Neural progenitor cell (in vitro differentiated cells): ENCODE measurements at regions not wholly inside any gene's neighbourhood (a gene's known extent, or its start where the extent isn't known, plus 50 kb on each side); places are given as distances from the start of the nearest gene placed in this dataset.

Experiments used
- DNase-seq: peaks from one replicate; pipeline ENCODE4 v3.0.0-alpha.2; 2016; ENCODE audit warnings: low spot score
- H2AFZ ChIP-seq: fragments of 200-600 bp; sonication (generic); replicated peaks from 2 replicates; pipeline ENCODE4 v1.6.1; 2016; ENCODE audit warnings: antibody characterized with exemption
- H3F3A ChIP-seq: fragments of 200-600 bp; sonication (generic); 2 replicates; pipeline ENCODE4 v1.6.1; 2016; ENCODE audit warnings: antibody characterized with exemption, low read depth
- H3K27ac ChIP-seq: fragments of 200-600 bp; sonication (generic); 2 replicates; pipeline ENCODE4 v1.5.1; 2016; ENCODE audit warnings: mild to moderate bottlenecking
- H3K27me3 ChIP-seq: fragments of 200-600 bp; sonication (generic); 2 replicates; pipeline ENCODE4 v1.6.1; 2016; ENCODE audit warnings: mild to moderate bottlenecking, moderate library complexity
- H3K36me3 ChIP-seq: fragments of 200-600 bp; sonication (generic); 2 replicates; pipeline ENCODE4 v1.5.1; 2016
- H3K4me1 ChIP-seq: fragments of 200-600 bp; sonication (generic); 2 replicates; pipeline ENCODE4 v1.6.1; 2016; ENCODE audit warnings: mixed run types
- H3K4me2 ChIP-seq: fragments of 200-600 bp; sonication (generic); 2 replicates; pipeline ENCODE4 v1.6.1; 2016
- H3K4me3 ChIP-seq: fragments of 200-600 bp; sonication (generic); 2 replicates; pipeline ENCODE4 v1.5.1; 2016
- H3K79me2 ChIP-seq: fragments of 200-600 bp; sonication (generic); 2 replicates; pipeline ENCODE4 v1.6.1; 2016; ENCODE audit warnings: low read depth
- H3K9ac ChIP-seq: fragments of 200-600 bp; sonication (generic); 2 replicates; pipeline ENCODE4 v1.6.1; 2016
- H3K9me3 ChIP-seq: fragments of 200-600 bp; sonication (generic); 2 replicates; pipeline ENCODE4 v1.5.1; 2016; ENCODE audit warnings: low read depth
- H4K20me1 ChIP-seq: fragments of 200-600 bp; sonication (generic); 2 replicates; pipeline ENCODE4 v1.6.1; 2016; ENCODE audit warnings: low read depth
- H3K27ac Mint-ChIP-seq: 3 replicates; pipeline ENCODE4 v1.8.0; 2021; ENCODE audit warnings: mixed read lengths
- H3K27me3 Mint-ChIP-seq: 2 replicates; pipeline ENCODE4 v1.8.0; 2022; ENCODE audit warnings: low read depth, mild to moderate bottlenecking, inconsistent platforms, moderate library complexity, mixed read lengths; ENCODE audit not compliant: insufficient read depth
- H3K36me3 Mint-ChIP-seq: 3 replicates; pipeline ENCODE4 v1.8.0; 2021; ENCODE audit warnings: mixed read lengths
- H3K4me1 Mint-ChIP-seq: 3 replicates; pipeline ENCODE4 v1.8.0; 2021; ENCODE audit warnings: mixed read lengths
- H3K4me3 Mint-ChIP-seq: 3 replicates; pipeline ENCODE4 v1.8.0; 2021; ENCODE audit warnings: mild to moderate bottlenecking, moderate library complexity, mixed read lengths
- H3K9me3 Mint-ChIP-seq: 3 replicates; pipeline ENCODE4 v1.8.0; 2020; ENCODE audit warnings: mixed read lengths
- EZH2 ChIP-seq: fragments of 200-600 bp; sonication (generic); IDR thresholded peaks from 2 replicates; pipeline ENCODE4 v1.6.1; 2017; ENCODE audit warnings: antibody characterized with exemption, mild to moderate bottlenecking, moderate library complexity
- EZH2phosphoT487 ChIP-seq: fragments of 200-600 bp; sonication (generic); IDR thresholded peaks from 2 replicates; pipeline ENCODE4 v1.6.1; 2017; ENCODE audit warnings: antibody characterized with exemption
- TF ChIP-seq, protein P1 (sequence below): fragments of 200-600 bp; sonication (generic); IDR thresholded peaks from 2 replicates; pipeline ENCODE4 v1.5.1; 2017; ENCODE audit warnings: antibody characterized with exemption, mild to moderate bottlenecking

DNA sequence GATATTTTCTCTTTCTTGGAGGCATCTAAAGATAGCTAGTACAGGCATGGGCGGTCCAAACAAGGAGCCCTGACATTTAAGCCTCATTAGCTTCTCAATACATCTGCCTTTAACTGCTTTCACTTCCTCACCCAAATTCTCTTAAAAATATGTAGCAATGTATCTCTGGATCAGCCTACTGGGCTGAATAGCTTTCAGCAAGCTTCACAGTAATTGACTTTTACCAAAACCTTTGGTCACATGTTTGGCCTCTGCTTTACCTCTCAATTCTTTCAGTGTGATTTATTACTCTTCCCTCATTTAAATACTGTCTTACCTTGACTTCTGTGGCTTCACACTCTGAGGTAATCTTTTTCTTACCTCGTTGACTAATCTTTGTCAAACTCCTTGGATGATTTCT, 1618.1 kb downstream of the GRIK2 start:
- Histone ChIP-seq H3K27me3 (no peaks in the 10 kb centered on the region), H3K9ac (no peak overlapping the region), H3K36me3 (no peaks in the 10 kb centered on the region), H3K9me3 (no peaks in the 10 kb centered on the region), H3K27ac (no peak overlapping the region), H3K79me2 (no peaks in the 10 kb centered on the region), H3K4me3 (no peak overlapping the region), H4K20me1 (no peaks in the 10 kb centered on the region), H2AFZ (no peak overlapping the region), H3F3A (no peaks in the 10 kb centered on the region), H3K4me1 (no peaks in the 10 kb centered on the region), H3K4me2 (no peak overlapping the region)
- no peak overlapping the region for H3K27ac Mint-ChIP-seq
- no peaks in the 10 kb centered on the region for H3K36me3 Mint-ChIP-seq
- H3K4me3 Mint-ChIP-seq = no peak overlapping the region
- peaks cover 3% of the 10 kb centered on the region for H3K27me3 Mint-ChIP-seq
- H3K4me1 Mint-ChIP-seq = no peaks in the 10 kb centered on the region
- TF ChIP-seq, protein P1, sequence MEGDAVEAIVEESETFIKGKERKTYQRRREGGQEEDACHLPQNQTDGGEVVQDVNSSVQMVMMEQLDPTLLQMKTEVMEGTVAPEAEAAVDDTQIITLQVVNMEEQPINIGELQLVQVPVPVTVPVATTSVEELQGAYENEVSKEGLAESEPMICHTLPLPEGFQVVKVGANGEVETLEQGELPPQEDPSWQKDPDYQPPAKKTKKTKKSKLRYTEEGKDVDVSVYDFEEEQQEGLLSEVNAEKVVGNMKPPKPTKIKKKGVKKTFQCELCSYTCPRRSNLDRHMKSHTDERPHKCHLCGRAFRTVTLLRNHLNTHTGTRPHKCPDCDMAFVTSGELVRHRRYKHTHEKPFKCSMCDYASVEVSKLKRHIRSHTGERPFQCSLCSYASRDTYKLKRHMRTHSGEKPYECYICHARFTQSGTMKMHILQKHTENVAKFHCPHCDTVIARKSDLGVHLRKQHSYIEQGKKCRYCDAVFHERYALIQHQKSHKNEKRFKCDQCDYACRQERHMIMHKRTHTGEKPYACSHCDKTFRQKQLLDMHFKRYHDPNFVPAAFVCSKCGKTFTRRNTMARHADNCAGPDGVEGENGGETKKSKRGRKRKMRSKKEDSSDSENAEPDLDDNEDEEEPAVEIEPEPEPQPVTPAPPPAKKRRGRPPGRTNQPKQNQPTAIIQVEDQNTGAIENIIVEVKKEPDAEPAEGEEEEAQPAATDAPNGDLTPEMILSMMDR = no peak
- TF ChIP-seq EZH2phosphoT487 (no peak), EZH2 (no peak)
- no peak for DNase-seq
- peaks cover 2% of the 10 kb centered on the region for H3K9me3 Mint-ChIP-seq

GRCh38 chr6:103002282-103002681, 1608.8 kb downstream of the GRIK2 start:
- DNase-seq = no peak
- H3K4me2 ChIP-seq = no peak overlapping the region
- H3K27me3 ChIP-seq = no peaks in the 10 kb centered on the region
- no peaks in the 10 kb centered on the region for H3K79me2 ChIP-seq
- H3K4me3 Mint-ChIP-seq = no peak overlapping the region
- peaks cover 1% of the 10 kb centered on the region for H3K36me3 Mint-ChIP-seq
- no peaks in the 10 kb centered on the region for H3K27me3 Mint-ChIP-seq
- H3K4me1 Mint-ChIP-seq = peaks cover 10% of the 10 kb centered on the region
- no peak overlapping the region for H3K9ac ChIP-seq
- H3K4me1 ChIP-seq = peaks cover 15% of the 10 kb centered on the region
- H3K36me3 ChIP-seq = peaks cover 6% of the 10 kb centered on the region
- H3K27ac Mint-ChIP-seq = no peak overlapping the region
- H3K4me3 ChIP-seq = no peak overlapping the region
- TF ChIP-seq, protein P1 = no peak
- TF ChIP-seq EZH2 (no peak), EZH2phosphoT487 (no peak)
- H4K20me1 ChIP-seq = no peaks in the 10 kb centered on the region
- peaks cover 11% of the 10 kb centered on the region for H3K9me3 Mint-ChIP-seq
- H2AFZ ChIP-seq = no peak overlapping the region
- no peaks in the 10 kb centered on the region for H3K9me3 ChIP-seq
- no peak overlapping the region for H3K27ac ChIP-seq
- no peaks in the 10 kb centered on the region for H3F3A ChIP-seq

GRCh38 chr6:103001724-103002123, 1608.2 kb downstream of the GRIK2 start:
- H3K9me3 ChIP-seq = no peaks in the 10 kb centered on the region
- H3K4me1 ChIP-seq = peaks cover 17% of the 10 kb centered on the region
- H3K4me2 ChIP-seq = peak overlapping the region; percentile 52
- peak overlapping the region; percentile 9 for H3K27ac Mint-ChIP-seq
- H3K27ac ChIP-seq = peak overlapping the region; percentile 68
- H3K27me3 Mint-ChIP-seq = no peaks in the 10 kb centered on the region
- H3K27me3 ChIP-seq = no peaks in the 10 kb centered on the region
- no peak overlapping the region for H3K4me3 ChIP-seq
- no peaks in the 10 kb centered on the region for H3F3A ChIP-seq
- peaks cover 1% of the 10 kb centered on the region for H3K36me3 Mint-ChIP-seq
- H4K20me1 ChIP-seq = no peaks in the 10 kb centered on the region
- peak overlapping the region; percentile 100 for H2AFZ ChIP-seq
- no peak for DNase-seq
- H3K4me3 Mint-ChIP-seq = no peak overlapping the region
- H3K9me3 Mint-ChIP-seq = peaks cover 9% of the 10 kb centered on the region
- H3K36me3 ChIP-seq = peaks cover 6% of the 10 kb centered on the region
- TF ChIP-seq, protein P1 = no peak
- no peak for TF ChIP-seq EZH2
- no peak for TF ChIP-seq EZH2phosphoT487
- no peaks in the 10 kb centered on the region for H3K79me2 ChIP-seq
- no peak overlapping the region for H3K9ac ChIP-seq
- peaks cover 12% of the 10 kb centered on the region for H3K4me1 Mint-ChIP-seq

- Histone ChIP-seq H3K36me3 (peaks cover 6% of the 10 kb centered on the region), H3K27ac (peak overlapping the region; percentile 68), H2AFZ (peak overlapping the region; percentile 100), H3F3A (no peaks in the 10 kb centered on the region), H3K4me1 (peaks cover 25% of the 10 kb centered on the region), H3K4me3 (no peak overlapping the region), H3K9me3 (no peaks in the 10 kb centered on the region), H4K20me1 (no peaks in the 10 kb centered on the region), H3K27me3 (no peaks in the 10 kb centered on the region), H3K9ac (no peak overlapping the region), H3K4me2 (peak overlapping the region; percentile 35), H3K79me2 (no peaks in the 10 kb centered on the region)
- DNase-seq = no peak
- no peak overlapping the region for H3K4me3 Mint-ChIP-seq
- TF ChIP-seq EZH2 (no peak), EZH2phosphoT487 (no peak)
- TF ChIP-seq, protein P1 = no peak
- H3K27ac Mint-ChIP-seq = peak overlapping the region; percentile 85
- peaks cover 15% of the 10 kb centered on the region for H3K4me1 Mint-ChIP-seq
- peaks cover 5% of the 10 kb centered on the region for H3K9me3 Mint-ChIP-seq
- peaks cover 1% of the 10 kb centered on the region for H3K36me3 Mint-ChIP-seq
- H3K27me3 Mint-ChIP-seq = no peaks in the 10 kb centered on the region
Measured at GRCh38 chr6:103000688-103001087, 1607.2 kb downstream of the GRIK2 start.
